Activated naive CD4-positive, alpha-beta T cell treated with anti-CD3 and anti-CD28 coated beads, Interleukin-2, amount 50 U/mL, for 72 hours (primary cell): ENCODE measurements at regions not wholly inside any gene's neighbourhood (a gene's known extent, or its start where the extent isn't known, plus 50 kb on each side); places are given as distances from the start of the nearest gene placed in this dataset.

Experiments used
- ATAC-seq, 2 donors: fragments of 150-1000 bp; cut with Tn5 transposase; 2 replicates each; pipeline ENCODE4 v1.10.0; 2021; ENCODE audit warnings: mild to moderate bottlenecking in 2 of 2, moderate library complexity in 2 of 2
- DNase-seq, 2 donors: peaks; one replicate each; pipeline ENCODE4 v3.0.0; 2021 to 2022; ENCODE audit warnings: low spot score in 2 of 2
- H3K27ac Mint-ChIP-seq, 2 donors: one replicate each; pipeline ENCODE4 v1.8.0; 2022; ENCODE audit warnings: mild to moderate bottlenecking in 2 of 2, mixed read lengths in 2 of 2
- H3K36me3 Mint-ChIP-seq, 2 donors: one replicate each; pipeline ENCODE4 v1.8.0; 2022; ENCODE audit warnings: mixed read lengths in 2 of 2
- H3K9me3 Mint-ChIP-seq, 2 donors: one replicate each; pipeline ENCODE4 v1.8.0; 2022; ENCODE audit warnings: mixed read lengths in 2 of 2

DNA sequence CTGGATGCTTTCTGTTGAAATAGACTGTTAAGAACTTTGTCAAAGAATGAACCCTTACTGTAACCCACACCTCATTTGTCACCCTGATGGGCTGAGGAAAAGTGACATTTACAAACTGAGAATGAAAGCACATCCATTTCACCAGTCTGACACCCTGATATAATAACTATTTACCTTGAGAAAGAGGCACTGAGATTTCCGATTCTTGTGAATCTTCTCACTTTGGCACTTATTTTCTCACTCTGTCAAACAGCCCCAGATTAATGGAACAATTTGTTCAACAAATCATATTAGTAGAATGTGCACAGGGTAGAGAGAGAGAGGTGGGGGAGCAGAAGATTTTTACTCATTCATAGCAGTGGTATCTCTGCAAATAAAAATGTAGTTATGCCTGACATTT lies 606.9 kb downstream of the MCTP2 start:
- H3K36me3 Mint-ChIP-seq, result peaks cover 0 to 12% of the 10 kb centered on the region in 2 donors
- DNase-seq (no peak), ATAC-seq (no peak)
- H3K27ac Mint-ChIP-seq, result no peak overlapping the region
- H3K9me3 Mint-ChIP-seq, result peaks cover 0 to 10% of the 10 kb centered on the region in 2 donors

DNA sequence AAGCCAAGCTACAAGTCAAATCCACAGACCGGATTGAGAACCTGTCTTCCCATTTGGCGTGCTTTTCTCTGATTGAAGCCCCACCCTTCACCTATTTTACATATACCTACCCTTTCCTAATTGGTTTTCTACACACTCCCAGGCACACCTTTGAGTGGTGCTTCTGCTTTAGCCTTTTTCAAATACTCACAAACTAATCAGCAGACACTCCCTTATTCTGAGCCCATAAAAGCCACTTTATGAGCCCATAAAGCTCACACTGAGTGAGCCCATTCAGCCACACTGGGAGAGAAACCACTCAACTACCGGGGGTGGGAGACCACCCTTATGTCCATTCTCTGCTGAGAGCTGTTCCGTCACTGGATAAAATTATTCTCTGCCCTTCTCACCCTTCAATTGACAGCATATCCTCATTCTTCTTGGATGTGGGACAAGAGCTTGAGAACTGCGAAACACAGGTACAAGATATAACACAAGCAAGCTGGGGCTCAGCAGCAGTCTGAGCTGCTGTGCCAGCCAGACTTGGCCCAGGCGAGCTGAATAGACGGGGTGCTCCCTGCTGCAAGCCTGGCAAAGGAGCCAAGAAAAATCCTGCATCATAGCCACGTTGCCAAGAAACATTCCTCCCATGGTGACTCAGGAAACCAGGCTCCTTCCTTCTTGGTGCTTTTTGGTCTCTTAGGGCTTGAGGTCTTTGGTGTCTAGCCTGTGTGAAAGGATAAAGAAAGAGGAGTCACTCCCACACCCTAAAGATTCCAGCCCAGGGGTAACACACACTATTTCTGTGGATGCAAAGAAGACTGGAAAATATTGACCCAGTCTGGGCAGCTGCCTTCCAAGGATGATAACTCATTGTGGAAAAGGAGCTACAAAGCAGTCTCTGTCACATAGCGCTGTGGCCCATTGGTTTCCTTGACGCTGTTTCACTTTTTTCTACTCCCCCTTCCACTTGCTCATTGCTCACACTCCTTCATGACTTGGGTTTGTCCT lies 609.7 kb downstream of the MCTP2 start:
- DNase-seq, result no peak
- ATAC-seq, result no peak
- peaks cover 0 to 26% of the 10 kb centered on the region in 2 donors for H3K36me3 Mint-ChIP-seq
- H3K27ac Mint-ChIP-seq, result no peak overlapping the region
- H3K9me3 Mint-ChIP-seq, result peaks cover 0 to 10% of the 10 kb centered on the region in 2 donors

DNA sequence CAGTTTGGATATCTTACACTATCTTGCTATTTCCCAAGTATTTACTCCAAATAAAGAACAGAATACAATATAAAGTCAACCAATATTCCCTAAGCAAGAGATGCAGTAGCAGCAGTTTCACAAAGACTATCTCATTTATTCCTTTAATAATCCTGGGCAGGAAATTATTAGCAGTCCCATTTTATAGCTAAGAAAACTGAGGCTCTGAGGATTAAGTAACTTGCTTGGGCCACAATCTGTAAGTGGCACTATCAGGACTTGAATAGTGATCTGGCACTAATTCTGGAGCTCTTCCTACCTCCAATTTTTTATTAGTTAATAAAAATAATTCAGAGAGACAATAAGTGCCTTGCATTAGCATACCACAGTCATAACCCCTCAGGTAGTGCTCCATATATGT lies 611.7 kb downstream of the MCTP2 start:
- ATAC-seq, result no peak
- Mint-ChIP-seq H3K9me3 (peaks cover 7 to 17% of the 10 kb centered on the region in 2 donors), H3K36me3 (peaks cover 0 to 31% of the 10 kb centered on the region in 2 donors), H3K27ac (no peak overlapping the region)
- DNase-seq, result no peak

DNA sequence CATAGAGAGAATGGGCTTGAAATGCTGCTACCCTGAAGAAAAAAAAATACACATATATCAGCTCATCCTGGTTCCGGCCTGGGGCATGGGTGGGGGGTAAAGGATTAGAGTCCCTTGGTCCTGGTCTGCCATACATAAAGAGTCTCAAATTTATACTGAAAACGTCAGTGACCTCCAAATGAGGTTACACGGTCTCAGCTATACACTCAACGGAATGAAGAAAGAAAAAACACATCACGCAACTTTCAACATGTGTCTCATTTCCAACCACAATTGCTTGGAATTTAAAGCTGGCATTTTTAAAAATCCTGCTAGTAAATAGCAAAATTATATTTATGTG lies 612.8 kb downstream of the MCTP2 start:
- DNase-seq (no peak), ATAC-seq (no peak)
- Mint-ChIP-seq H3K9me3 (peaks cover 12 to 17% of the 10 kb centered on the region in 2 donors), H3K27ac (no peak overlapping the region), H3K36me3 (peaks cover 0 to 31% of the 10 kb centered on the region in 2 donors)

DNA sequence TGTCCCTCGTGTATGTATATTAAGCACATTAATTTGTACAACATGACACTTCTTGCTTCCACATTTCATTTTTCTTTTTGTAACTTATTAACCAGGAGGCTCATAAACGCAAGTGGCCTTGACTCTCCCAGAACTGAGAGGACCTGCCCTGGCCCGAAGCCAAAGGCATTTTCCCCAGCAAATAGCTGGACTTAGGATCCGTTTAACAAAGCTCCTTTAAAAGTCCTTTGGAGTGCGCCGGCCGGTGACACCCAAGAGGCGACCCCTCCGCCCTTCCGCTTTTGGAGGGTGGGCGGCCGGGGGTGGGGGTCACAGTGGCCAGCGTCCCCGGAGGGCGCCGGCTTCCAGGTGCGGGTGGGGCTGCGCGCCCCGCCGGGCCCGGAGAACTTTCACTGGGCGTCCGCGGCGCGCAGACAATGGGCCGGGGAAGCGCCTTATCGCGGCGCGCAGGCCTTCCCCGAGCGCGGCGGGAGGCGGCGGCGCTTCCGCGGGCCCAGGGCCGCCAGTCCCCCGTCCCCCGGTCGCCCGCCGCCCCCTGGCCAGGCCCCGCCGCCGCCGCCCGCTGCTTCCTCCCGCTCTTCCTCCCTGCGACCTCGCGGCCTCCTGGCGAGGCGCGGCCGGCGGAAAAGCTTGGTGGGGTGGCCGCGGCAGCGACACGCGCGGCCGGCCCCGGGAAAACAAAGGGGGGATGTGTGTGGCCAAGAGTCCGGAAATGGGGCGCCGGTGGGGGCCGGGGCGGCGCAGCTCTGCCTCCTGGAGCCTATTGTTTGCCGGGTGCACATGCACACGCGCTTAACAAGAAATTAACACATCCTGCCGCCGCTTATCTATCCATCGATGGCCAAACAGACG lies 613.4 kb downstream of the MCTP2 start:
- DNase-seq (no peak), ATAC-seq (no peak)
- Mint-ChIP-seq H3K9me3 (peaks cover 16 to 17% of the 10 kb centered on the region in 2 donors), H3K36me3 (peaks cover 0 to 31% of the 10 kb centered on the region in 2 donors), H3K27ac (no peak overlapping the region)

DNA sequence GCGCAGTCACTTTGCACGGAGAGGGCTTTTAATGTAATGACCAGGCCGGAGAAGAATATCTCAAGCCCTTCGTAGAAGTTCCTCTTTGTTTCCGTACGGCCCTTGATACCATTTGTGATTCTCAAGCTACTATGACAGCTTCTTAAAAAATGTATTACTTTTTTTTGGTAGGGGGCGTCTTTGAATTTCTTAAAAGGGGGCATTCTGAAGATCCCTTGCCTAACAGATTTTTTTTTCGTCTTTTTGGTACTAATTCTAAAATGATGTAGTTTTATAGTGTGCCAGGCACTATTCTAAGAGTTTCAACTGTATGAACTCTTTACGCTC lies 614.0 kb downstream of the MCTP2 start:
- ATAC-seq (no peak), DNase-seq (no peak)
- peaks cover 0 to 31% of the 10 kb centered on the region in 2 donors for H3K36me3 Mint-ChIP-seq
- H3K9me3 Mint-ChIP-seq, result peaks cover 17% of the 10 kb centered on the region in 2 donors
- H3K27ac Mint-ChIP-seq, result no peak overlapping the region

DNA sequence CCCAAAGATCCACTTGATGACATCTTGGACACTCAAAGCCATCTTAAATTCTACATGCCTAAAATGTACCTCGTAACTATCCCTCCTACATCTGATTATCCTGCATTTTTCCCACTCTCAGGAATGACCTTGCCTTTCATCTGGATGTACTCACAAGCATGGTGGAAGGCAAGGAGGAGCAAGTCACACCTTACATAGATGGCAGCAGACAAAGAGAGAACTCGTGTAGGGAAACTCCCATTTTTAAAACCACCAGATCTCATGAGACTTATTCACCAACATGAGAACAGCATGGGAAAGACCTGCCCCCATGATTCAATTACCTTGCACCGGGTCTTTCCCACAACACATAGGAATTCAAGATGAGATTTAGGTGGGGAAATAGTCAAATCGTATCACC lies 616.0 kb downstream of the MCTP2 start:
- no peak for ATAC-seq
- H3K9me3 Mint-ChIP-seq, result peaks cover 7 to 17% of the 10 kb centered on the region in 2 donors
- peaks cover 0 to 19% of the 10 kb centered on the region in 2 donors for H3K36me3 Mint-ChIP-seq
- no peak overlapping the region for H3K27ac Mint-ChIP-seq
- no peak for DNase-seq

DNA sequence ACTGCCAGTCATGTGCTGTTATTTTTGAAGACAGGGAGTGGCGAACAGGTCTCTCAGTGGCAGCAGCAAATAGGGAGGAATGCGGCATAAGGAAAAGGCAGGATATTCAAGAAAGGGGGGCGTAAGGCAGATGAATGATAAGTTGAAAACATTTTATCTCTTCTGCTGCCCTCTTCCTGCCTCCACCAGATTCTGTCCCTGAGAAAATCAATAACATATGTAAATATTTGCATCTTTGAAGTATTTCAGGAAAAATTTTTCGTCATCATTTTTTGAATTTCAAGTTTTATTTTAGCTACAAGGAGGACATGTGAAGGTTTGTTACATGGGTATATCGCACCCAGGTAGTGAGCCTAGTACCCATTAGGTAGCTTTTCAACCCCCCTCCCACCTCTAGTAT lies 616.7 kb downstream of the MCTP2 start:
- Mint-ChIP-seq H3K27ac (no peak overlapping the region), H3K36me3 (peaks cover 0 to 19% of the 10 kb centered on the region in 2 donors), H3K9me3 (peaks cover 7 to 17% of the 10 kb centered on the region in 2 donors)
- no peak for ATAC-seq
- DNase-seq, result no peak

DNA sequence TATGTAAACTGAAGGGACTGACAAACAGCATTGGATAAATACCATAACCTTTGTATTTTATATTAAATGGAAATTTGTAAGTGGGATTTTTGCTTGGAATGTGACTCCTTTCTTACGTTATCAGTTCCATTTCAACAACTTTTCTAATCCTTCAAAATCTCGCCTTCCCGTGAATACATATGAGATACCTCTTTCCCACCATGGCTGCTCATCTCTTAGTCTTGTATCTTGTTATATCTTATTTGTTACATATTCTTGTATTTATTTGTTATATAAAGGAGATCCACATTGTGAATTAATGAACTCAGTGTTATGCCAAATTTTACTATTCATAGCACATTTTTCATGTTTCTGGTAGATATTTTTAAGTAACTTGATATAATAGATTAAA lies 623.7 kb downstream of the MCTP2 start:
- ATAC-seq (no peak), DNase-seq (no peak)
- Mint-ChIP-seq H3K9me3 (peaks cover 0 to 10% of the 10 kb centered on the region in 2 donors), H3K36me3 (peaks cover 0 to 6% of the 10 kb centered on the region in 2 donors), H3K27ac (no peak overlapping the region)

DNA sequence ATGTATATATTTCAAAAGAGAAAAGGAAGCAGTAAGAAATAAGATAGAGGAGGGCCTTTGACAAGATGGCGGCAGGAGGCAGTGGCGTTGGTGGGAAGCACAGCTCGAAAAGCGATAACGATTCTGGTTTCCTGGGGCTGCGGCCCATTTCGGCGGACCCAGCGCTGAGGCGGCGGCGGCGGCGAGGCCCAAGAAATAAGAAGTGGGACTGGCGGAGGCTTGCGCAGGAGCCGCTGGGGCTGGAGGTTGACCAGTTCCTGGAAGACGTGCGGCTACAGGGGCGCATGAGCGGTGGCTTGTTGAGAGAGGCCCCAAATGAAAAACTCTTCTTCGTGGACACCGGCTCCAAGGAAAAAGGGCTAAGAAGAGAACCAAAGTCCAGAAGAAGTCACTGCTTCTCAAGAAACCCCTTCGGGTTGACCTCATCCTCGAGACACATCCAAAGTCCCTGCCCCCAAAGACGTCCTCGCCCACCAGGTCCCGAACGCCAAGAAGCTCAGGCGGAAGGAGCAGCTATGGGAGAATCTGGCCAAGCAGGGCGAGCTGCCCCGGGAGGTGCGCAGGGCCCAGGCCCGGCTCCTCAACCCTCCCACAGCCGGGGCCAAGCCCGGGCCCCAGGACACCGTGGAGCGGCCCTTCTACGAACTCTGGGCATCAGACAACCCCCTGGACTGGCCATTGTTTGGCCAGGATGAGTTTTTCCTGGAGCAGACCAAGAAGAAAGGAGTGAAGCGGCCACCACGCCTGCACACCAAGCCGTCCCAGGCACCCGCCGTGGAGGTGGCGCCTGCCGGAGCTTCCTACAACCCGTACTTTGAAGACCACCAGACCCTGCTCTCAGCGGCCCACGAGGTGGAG lies 624.3 kb downstream of the MCTP2 start:
- no peak overlapping the region for H3K27ac Mint-ChIP-seq
- H3K9me3 Mint-ChIP-seq, result peaks cover 0 to 10% of the 10 kb centered on the region in 2 donors
- ATAC-seq (no peak), DNase-seq (no peak)
- peaks cover 0 to 6% of the 10 kb centered on the region in 2 donors for H3K36me3 Mint-ChIP-seq

DNA sequence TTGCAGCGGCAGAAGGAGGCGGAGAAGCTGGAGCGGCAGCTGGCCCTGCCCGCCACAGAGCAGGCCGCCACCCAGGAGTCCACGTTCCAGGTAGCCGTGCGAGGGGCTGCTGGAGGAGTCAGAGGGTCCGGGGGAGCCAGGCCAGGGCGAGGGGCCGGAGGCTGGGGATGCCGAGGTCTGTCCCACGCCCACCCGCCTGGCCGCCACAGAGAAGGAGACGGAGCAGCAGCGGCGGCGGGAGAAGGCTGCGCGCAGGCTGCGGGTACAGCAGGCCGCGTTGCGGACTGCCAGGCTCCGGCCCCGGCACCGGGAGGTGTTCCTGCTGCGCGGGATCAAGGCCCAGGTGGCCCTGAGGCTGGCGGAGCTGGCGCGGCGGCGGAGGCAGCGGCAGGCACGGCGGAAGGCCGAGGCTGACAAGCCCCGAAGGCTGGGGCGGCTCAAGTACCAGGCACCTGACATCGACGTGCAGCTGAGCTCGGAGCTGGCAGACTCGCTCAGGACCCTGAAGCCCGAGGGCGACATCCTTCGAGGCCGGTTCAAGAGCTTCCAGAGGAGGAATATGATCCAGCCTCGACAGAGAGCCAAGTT lies 625.0 kb downstream of the MCTP2 start:
- ATAC-seq, result no peak
- Mint-ChIP-seq H3K9me3 (peaks cover 0 to 10% of the 10 kb centered on the region in 2 donors), H3K27ac (no peak overlapping the region), H3K36me3 (peaks cover 0 to 6% of the 10 kb centered on the region in 2 donors)
- DNase-seq, result no peak

DNA sequence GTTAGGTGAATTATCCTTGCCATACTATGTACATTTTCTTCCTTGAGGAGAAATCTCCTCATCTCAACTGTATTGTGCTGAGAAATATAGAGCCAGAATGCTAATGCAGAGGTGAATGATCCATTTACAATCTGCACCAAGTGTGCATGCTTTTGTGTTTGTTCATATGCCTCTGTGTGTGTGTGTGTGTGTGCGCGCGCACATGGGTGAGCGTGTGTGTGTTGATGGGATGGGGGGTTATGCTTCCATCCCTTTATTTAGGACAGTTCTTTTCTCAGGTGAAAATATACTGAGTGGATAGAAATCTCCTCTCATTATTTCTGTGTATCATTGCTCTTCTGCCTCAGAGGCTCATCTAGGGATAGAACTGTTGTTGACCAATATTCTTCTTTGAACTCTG lies 626.1 kb downstream of the MCTP2 start:
- Mint-ChIP-seq H3K9me3 (peaks cover 0 to 11% of the 10 kb centered on the region in 2 donors), H3K36me3 (peaks cover 0 to 6% of the 10 kb centered on the region in 2 donors), H3K27ac (no peak overlapping the region)
- no peak for DNase-seq
- no peak for ATAC-seq

DNA sequence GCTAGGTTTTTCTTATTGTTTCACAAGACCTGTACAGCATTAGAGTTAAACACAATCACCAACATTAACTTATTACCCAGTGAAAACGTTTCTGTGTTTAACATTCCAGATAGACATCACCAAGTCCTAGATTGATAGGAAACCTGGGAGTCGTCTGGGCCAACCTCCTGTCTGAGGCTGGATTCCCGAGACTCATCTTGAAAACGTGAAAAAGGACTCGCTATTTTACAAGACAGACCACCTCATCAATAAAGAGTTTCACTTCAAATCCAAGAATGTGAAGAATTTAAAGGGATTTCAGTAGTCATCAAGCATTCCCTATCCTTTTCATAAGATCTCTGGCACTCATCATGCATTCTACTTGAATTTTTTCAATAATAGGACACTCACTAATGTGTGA lies 626.6 kb downstream of the MCTP2 start:
- no peak for ATAC-seq
- peaks cover 0 to 14% of the 10 kb centered on the region in 2 donors for H3K9me3 Mint-ChIP-seq
- H3K36me3 Mint-ChIP-seq, result peaks cover 0 to 6% of the 10 kb centered on the region in 2 donors

DNA sequence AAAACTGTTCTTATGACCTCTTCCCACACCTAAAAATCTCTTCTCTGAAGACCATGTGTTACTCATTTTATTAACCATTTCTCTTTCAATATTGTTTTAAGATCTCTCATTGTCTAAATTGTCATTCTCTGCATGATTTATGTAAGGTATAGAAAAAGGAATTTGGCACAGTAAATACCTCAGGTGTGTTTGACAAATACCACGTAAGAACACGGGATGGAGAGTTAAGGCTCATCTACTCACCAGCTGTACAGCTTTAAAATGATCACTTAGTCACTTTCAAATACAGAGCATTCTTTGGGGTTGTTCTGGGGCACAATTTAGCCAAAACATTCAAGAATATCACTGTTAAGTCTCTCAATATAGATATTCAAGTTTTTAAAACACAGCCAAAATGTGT lies 627.1 kb downstream of the MCTP2 start:
- no peak for DNase-seq
- peaks cover 3 to 15% of the 10 kb centered on the region in 2 donors for H3K9me3 Mint-ChIP-seq

More for the DNA sequence above, 626.6 kb downstream of the MCTP2 start:
- DNase-seq, result no peak
- H3K27ac Mint-ChIP-seq, result no peak overlapping the region

DNA sequence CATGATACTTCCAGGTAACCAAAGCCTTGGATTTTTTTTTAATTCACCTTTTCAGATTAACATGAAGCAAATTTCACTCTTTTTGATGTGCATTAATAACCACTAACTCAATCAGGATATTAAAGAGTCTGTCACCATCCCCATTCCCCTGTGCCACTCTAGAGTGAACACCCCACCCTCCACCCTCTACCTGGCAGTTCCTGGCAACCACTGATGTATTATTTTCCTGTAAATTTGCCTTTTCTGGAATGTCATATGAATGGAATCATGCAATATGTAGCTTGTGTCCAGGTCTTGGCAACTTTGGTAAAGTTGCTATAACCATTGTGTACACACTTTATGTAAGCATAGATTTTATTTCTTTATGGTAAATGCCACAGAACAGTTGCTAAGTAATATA lies 627.6 kb downstream of the MCTP2 start:
- DNase-seq (no peak), ATAC-seq (no peak)
- H3K9me3 Mint-ChIP-seq, result peaks cover 4 to 14% of the 10 kb centered on the region in 2 donors
- no peak overlapping the region for H3K27ac Mint-ChIP-seq
- peaks cover 0 to 4% of the 10 kb centered on the region in 2 donors for H3K36me3 Mint-ChIP-seq

More for the DNA sequence above, 627.1 kb downstream of the MCTP2 start:
- Mint-ChIP-seq H3K27ac (no peak overlapping the region), H3K36me3 (peaks cover 2 to 3% of the 10 kb centered on the region in 2 donors)
- no peak for ATAC-seq

DNA sequence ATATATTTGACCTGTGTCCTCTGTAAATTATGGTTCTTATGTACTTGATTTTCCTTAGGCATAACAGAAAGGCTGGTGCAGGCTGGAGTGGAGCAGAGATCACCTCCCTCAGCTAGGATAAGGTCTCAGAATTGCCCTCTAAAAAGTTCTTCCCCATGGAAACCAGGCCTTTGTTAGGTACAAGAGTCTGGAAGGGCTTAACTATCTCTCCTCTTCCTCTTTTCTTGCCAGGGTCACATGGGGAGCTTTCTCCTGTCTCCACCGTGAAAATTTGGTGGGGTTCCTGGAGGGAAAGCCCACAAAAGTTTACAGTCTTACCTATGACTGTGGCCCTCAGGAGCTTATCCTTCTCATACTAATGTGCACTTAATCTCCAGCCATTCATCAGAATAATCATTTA lies 633.2 kb downstream of the MCTP2 start:
- ATAC-seq, result no peak
- Mint-ChIP-seq H3K36me3 (peaks cover 0 to 8% of the 10 kb centered on the region in 2 donors), H3K9me3 (peaks cover 13 to 15% of the 10 kb centered on the region in 2 donors)

More for the DNA sequence above, 633.2 kb downstream of the MCTP2 start:
- no peak overlapping the region for H3K27ac Mint-ChIP-seq
- no peak for DNase-seq
